ENCODE measurements at regions not wholly inside any gene's neighbourhood (a gene's known extent, or its start where the extent isn't known, plus 50 kb on each side); places are given as distances from the start of the nearest gene placed in this dataset.

DNA sequence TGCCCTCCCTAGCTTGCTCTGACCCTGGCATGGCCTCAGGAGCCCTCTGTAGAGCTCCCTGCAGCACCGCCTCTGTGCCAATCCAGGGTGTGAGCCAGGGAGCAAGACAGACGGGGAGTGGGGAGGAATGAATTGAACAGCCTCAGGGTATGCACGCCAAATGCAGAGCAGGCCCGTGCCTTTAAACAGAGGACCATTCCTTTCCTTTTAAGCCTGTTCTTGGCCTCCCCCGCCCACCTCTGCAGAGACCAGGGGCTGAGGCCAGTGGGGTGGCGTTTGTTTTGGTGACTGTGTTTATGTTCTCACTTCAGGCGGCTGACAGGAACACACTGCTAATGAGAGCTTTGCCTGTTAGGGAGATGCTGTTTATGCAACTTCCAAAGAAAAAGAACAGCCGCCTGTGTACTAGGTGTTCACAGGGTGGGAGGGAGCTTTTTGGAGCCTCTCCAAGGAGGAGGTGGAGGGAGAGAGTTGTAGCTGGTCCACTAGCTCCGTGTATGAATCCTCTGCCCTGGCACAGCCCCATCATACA, 528.1 kb upstream of the DPP6 start:
- no peak overlapping the region for H3K9ac ChIP-seq (ENCODE audit: insufficient read depth in 1 of 2, low read length in 2 of 2)
- H3K4me1 ChIP-seq (ENCODE audit: control insufficient read depth in 5 of 5, insufficient read depth in 5 of 5, low read length in 5 of 5), result no peaks in the 10 kb centered on the region
- DNase-seq, result no peak
- ATAC-seq (ENCODE audit: insufficient read depth, low FRiP score), result no peak
- no peaks in the 10 kb centered on the region for H3K27me3 ChIP-seq (ENCODE audit: control insufficient read depth in 3 of 3, insufficient read depth in 3 of 3, low read length in 2 of 3)
- TF ChIP-seq CTCF (IDR thresholded peaks at IDR 0.05; ENCODE audit: control extremely low read depth, extremely low read depth), result no peak
- H3K4me3 ChIP-seq, result no peak overlapping the region
- peaks cover 0 to 2% (median 0%) of the 10 kb centered on the region in 4 donors for H3K9me3 ChIP-seq (ENCODE audit: control insufficient read depth in 4 of 4, insufficient read depth in 3 of 4, low read length in 3 of 4)
- 20 to 21% methylated on average over 9 of the region's 9 CpGs for WGBS, 2 donors
- no peaks in the 10 kb centered on the region for H3K36me3 ChIP-seq (ENCODE audit: control insufficient read depth in 4 of 4, insufficient read depth in 4 of 4, low read length in 4 of 4)
- H3K27ac ChIP-seq (ENCODE audit: low read depth in 1 of 2, low read length in 1 of 2), result no peak overlapping the region

GRCh38 chr7:153529100-153529499, 523.1 kb upstream of the DPP6 start:
- Histone ChIP-seq H3K36me3 (ENCODE audit: control insufficient read depth in 4 of 4, insufficient read depth in 4 of 4, low read length in 4 of 4) (no peaks in the 10 kb centered on the region), H3K27ac (ENCODE audit: low read depth in 1 of 2, low read length in 1 of 2) (no peak overlapping the region), H3K27me3 (ENCODE audit: control insufficient read depth in 3 of 3, insufficient read depth in 3 of 3, low read length in 2 of 3) (no peaks in the 10 kb centered on the region), H3K4me3 (no peak overlapping the region), H3K9ac (ENCODE audit: insufficient read depth in 1 of 2, low read length in 2 of 2) (no peak overlapping the region), H3K4me1 (ENCODE audit: control insufficient read depth in 5 of 5, insufficient read depth in 5 of 5, low read length in 5 of 5) (no peaks in the 10 kb centered on the region), H3K9me3 (ENCODE audit: control insufficient read depth in 4 of 4, insufficient read depth in 3 of 4, low read length in 3 of 4) (peaks cover 0 to 8% (median 0%) of the 10 kb centered on the region in 4 donors)
- DNase-seq, result no peak
- 83 to 87% methylated on average over 7 of the region's 7 CpGs for WGBS, 2 donors
- ATAC-seq (ENCODE audit: insufficient read depth, low FRiP score), result no peak
- no peak for TF ChIP-seq CTCF (IDR thresholded peaks at IDR 0.05; ENCODE audit: control extremely low read depth, extremely low read depth)

DNA sequence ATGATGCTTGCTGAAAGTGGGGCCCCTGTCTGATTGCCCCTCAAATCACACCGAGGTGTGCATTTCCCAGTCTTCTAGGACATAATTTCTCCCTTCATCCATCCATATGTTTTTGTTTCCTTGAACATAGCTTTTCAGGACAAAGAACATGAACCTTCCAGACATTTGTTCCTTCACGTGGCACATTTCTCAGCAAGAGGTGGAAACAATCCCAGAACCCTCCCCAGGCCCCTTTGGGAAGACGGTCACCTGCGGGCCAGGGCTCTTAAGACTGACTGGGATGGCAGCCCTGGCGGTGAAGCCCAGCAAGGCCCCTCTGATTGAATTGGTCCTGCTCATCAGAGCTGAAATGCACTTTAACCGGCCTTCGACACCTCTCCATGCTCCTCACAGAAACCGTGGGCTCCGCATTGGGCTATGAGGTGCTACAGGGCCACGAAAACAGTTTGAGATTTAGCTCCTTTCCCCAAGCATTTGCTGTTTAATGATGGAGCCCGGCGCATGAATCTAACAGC, 522.5 kb upstream of the DPP6 start:
- peaks cover 0 to 8% (median 0%) of the 10 kb centered on the region in 4 donors for H3K9me3 ChIP-seq (ENCODE audit: control insufficient read depth in 4 of 4, insufficient read depth in 3 of 4, low read length in 3 of 4)
- H3K27ac ChIP-seq (ENCODE audit: low read depth in 1 of 2, low read length in 1 of 2), result no peak overlapping the region
- no peak overlapping the region for H3K4me3 ChIP-seq
- ATAC-seq (ENCODE audit: insufficient read depth, low FRiP score) (no peak), DNase-seq (no peak)
- H3K27me3 ChIP-seq (ENCODE audit: control insufficient read depth in 3 of 3, insufficient read depth in 3 of 3, low read length in 2 of 3), result no peaks in the 10 kb centered on the region
- H3K4me1 ChIP-seq (ENCODE audit: control insufficient read depth in 5 of 5, insufficient read depth in 5 of 5, low read length in 5 of 5), result no peaks in the 10 kb centered on the region
- no peak overlapping the region for H3K9ac ChIP-seq (ENCODE audit: insufficient read depth in 1 of 2, low read length in 2 of 2)
- no peak for TF ChIP-seq CTCF (IDR thresholded peaks at IDR 0.05; ENCODE audit: control extremely low read depth, extremely low read depth)
- 92 to 93% methylated on average over 12 of the region's 12 CpGs for WGBS, 2 donors
- no peaks in the 10 kb centered on the region for H3K36me3 ChIP-seq (ENCODE audit: control insufficient read depth in 4 of 4, insufficient read depth in 4 of 4, low read length in 4 of 4)

- H3K36me3 ChIP-seq (ENCODE audit: control insufficient read depth in 4 of 4, insufficient read depth in 4 of 4, low read length in 4 of 4), result no peaks in the 10 kb centered on the region
- no peak overlapping the region for H3K27ac ChIP-seq (ENCODE audit: low read depth in 1 of 2, low read length in 1 of 2)
- H3K4me1 ChIP-seq (ENCODE audit: control insufficient read depth in 5 of 5, insufficient read depth in 5 of 5, low read length in 5 of 5), result no peaks in the 10 kb centered on the region
- H3K27me3 ChIP-seq (ENCODE audit: control insufficient read depth in 3 of 3, insufficient read depth in 3 of 3, low read length in 2 of 3), result no peaks in the 10 kb centered on the region
- no peak overlapping the region for H3K9ac ChIP-seq (ENCODE audit: insufficient read depth in 1 of 2, low read length in 2 of 2)
- DNase-seq (no peak), ATAC-seq (ENCODE audit: insufficient read depth, low FRiP score) (no peak)
- H3K9me3 ChIP-seq (ENCODE audit: control insufficient read depth in 4 of 4, insufficient read depth in 3 of 4, low read length in 3 of 4), result peaks cover 0 to 8% (median 0%) of the 10 kb centered on the region in 4 donors
- TF ChIP-seq CTCF (IDR thresholded peaks at IDR 0.05; ENCODE audit: control extremely low read depth, extremely low read depth), result no peak
- no peak overlapping the region for H3K4me3 ChIP-seq
- WGBS, 2 donors, result 91 to 93% methylated on average over 9 of the region's 9 CpGs
Measured at GRCh38 chr7:153530441-153530840, 521.8 kb upstream of the DPP6 start.

Data from lung (tissue), 11 donors.